ENCODE measurements at regions not wholly inside any gene's neighbourhood (a gene's known extent, or its start where the extent isn't known, plus 50 kb on each side); places are given as distances from the start of the nearest gene placed in this dataset.

DNA sequence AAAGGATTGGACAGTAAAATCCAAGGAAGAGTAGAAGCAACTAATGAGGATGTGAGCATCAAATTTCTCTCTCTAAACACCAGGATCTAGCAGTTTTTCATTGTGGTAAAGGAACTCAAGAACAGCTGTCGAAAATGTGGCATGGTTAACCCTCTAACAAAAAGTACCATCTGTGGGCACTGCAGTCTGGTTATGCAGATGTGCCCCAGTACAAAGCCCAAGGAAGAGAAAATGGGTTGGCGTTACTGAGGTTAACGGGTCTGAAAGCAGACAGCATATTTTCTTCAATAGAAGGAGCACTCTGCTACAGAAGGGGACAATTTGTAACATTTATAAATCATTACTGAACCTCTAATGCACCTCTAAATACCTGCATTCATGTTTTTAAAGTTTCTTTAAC lies 253.0 kb upstream of the HNRNPA3 start:
- peaks cover 6% of the 10 kb centered on the region for H3K27me3 Mint-ChIP-seq (ENCODE audit: low read depth, poor library complexity)
- no peak for DNase-seq
- TF ChIP-seq CTCF (IDR thresholded peaks at IDR 0.05), result no peak
- peaks cover 36% of the 10 kb centered on the region for H3K4me1 Mint-ChIP-seq
- no peaks in the 10 kb centered on the region for H3K9me3 Mint-ChIP-seq
- H3K4me3 Mint-ChIP-seq, result no peak overlapping the region
- H3K27ac Mint-ChIP-seq, result no peak overlapping the region
- no peaks in the 10 kb centered on the region for H3K36me3 Mint-ChIP-seq (ENCODE audit: low read depth)

GRCh38 chr2:176960061-176960460 lies 252.5 kb upstream of the HNRNPA3 start:
- H3K4me1 Mint-ChIP-seq, result peaks cover 36% of the 10 kb centered on the region

GRCh38 chr2:176960736-176961520 lies 251.7 kb upstream of the HNRNPA3 start:
- H3K4me1 Mint-ChIP-seq, result peaks cover 36% of the 10 kb centered on the region
- no peaks in the 10 kb centered on the region for H3K36me3 Mint-ChIP-seq (ENCODE audit: low read depth)
- DNase-seq, result peak; percentile 17
- no peaks in the 10 kb centered on the region for H3K9me3 Mint-ChIP-seq
- H3K4me3 Mint-ChIP-seq, result no peak overlapping the region
- no peak for TF ChIP-seq CTCF (IDR thresholded peaks at IDR 0.05)
- H3K27me3 Mint-ChIP-seq (ENCODE audit: low read depth, poor library complexity), result peaks cover 10% of the 10 kb centered on the region
- H3K27ac Mint-ChIP-seq, result no peak overlapping the region

More at GRCh38 chr2:176960061-176960460, 252.5 kb upstream of the HNRNPA3 start:
- no peak for TF ChIP-seq CTCF (IDR thresholded peaks at IDR 0.05)
- Mint-ChIP-seq H3K27me3 (ENCODE audit: low read depth, poor library complexity) (peaks cover 9% of the 10 kb centered on the region), H3K4me3 (no peak overlapping the region), H3K36me3 (ENCODE audit: low read depth) (no peaks in the 10 kb centered on the region), H3K9me3 (no peaks in the 10 kb centered on the region), H3K27ac (no peak overlapping the region)
- DNase-seq, result no peak

DNA sequence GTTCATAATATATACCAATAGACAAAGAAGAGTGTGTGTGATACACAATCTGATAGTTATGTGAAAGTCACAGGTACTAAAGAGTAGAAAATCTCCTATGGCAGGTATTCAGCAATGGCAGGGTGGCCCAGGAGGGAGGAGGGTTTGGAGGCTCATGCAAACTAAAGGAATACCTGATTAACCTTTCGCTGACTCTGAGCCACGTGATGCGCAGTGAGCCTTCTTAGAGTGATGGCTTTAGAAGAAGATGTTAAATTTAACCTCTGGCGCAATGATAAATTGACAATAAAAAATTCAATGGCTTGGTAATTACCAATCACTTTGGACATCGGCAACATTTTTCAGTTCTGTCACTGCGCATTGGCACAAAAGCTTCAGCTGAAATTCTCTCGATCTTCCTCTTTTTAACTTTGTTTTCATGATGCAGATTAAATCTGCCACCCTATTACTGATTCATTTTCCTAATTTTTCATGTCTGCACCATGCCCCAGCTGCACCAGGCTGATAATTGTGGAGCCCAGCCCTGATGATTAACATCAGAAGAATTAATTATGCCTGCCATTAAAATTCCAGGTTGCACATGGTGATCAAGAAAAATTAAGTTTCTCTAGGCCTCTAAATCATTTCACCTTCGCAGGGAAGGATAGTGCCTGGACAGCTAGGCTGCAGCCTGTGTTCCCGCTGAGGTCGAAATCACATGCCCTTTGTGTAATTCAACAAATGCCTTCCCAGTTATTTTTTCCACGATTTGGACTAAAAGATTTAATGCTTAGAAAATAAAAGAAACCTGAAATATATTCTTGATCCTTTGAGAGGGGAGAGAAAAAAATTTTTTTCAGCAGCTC lies 250.6 kb upstream of the HNRNPA3 start:
- H3K27me3 Mint-ChIP-seq (ENCODE audit: low read depth, poor library complexity), result peaks cover 12% of the 10 kb centered on the region
- H3K4me1 Mint-ChIP-seq, result peaks cover 36% of the 10 kb centered on the region
- DNase-seq, result no peak
- H3K4me3 Mint-ChIP-seq, result no peak overlapping the region
- no peak overlapping the region for H3K27ac Mint-ChIP-seq
- no peak for TF ChIP-seq CTCF (IDR thresholded peaks at IDR 0.05)
- no peaks in the 10 kb centered on the region for H3K36me3 Mint-ChIP-seq (ENCODE audit: low read depth)
- H3K9me3 Mint-ChIP-seq, result no peaks in the 10 kb centered on the region

GRCh38 chr2:176963568-176964287 lies 248.9 kb upstream of the HNRNPA3 start:
- Mint-ChIP-seq H3K36me3 (ENCODE audit: low read depth) (no peaks in the 10 kb centered on the region), H3K4me3 (no peak overlapping the region), H3K9me3 (no peaks in the 10 kb centered on the region), H3K4me1 (peaks cover 36% of the 10 kb centered on the region), H3K27ac (no peak overlapping the region), H3K27me3 (ENCODE audit: low read depth, poor library complexity) (peaks cover 19% of the 10 kb centered on the region)
- DNase-seq, result no peak
- no peak for TF ChIP-seq CTCF (IDR thresholded peaks at IDR 0.05)
